ENCODE measurements at regions not wholly inside any gene's neighbourhood (a gene's known extent, or its start where the extent isn't known, plus 50 kb on each side); places are given as distances from the start of the nearest gene placed in this dataset.

DNA sequence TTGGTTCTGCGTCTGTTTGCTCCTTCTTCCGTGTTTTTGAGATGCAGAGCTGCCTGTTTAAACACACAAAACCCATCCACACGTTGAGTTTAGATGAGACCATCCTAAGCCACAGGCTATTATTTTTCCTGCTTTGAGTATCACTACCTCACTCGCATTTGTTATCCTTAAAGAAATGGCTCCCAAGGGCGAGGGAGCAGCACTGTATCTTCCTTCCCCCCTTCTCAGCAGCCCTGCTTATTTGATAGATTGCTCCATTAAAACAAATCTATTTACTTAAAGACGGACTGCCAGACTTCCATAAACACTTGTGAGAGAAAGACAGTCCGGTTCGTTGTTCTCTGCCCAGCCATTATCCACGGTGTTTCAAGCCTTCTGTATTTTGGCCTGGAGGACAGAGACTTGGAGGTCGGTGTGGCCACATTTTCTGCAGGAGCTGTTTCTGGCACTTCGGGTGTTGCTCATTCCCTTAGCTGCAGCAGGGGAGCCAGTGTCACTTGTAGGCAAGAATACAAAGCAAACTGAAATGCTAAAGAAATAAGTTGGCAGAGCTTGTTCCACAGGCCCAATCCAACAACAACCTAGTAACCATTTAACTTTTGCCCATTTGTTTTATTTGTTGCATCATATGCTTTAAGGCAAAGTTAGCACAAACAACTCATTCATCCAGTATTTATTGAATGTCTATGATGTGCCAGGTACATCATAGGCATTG is 275.4 kb downstream of the TTC6 start (continued):
- TF ChIP-seq ZKSCAN8 (CRISPR knock-in tag; IDR thresholded peaks at IDR 0.05; ENCODE audit: borderline replicate concordance): no peak
- no peak for TF ChIP-seq SOX6 (IDR thresholded peaks at IDR 0.05)
- TF ChIP-seq SOX6 (CRISPR knock-in tag; IDR thresholded peaks at IDR 0.05): no peak
- TF ChIP-seq ZNF33B (CRISPR knock-in tag; IDR thresholded peaks at IDR 0.05): 0 out of 2 replicates have a peak, but pooled peaks have one; percentile 39
- TF ChIP-seq ZNF543 (CRISPR knock-in tag; IDR thresholded peaks at IDR 0.05): no peak
- TF ChIP-seq HDAC1 (CRISPR knock-in tag; IDR thresholded peaks at IDR 0.05): no peak
- TF ChIP-seq ZFP37 (CRISPR knock-in tag; IDR thresholded peaks at IDR 0.05; ENCODE audit: borderline replicate concordance): no peak
- TF ChIP-seq, protein P1, sequence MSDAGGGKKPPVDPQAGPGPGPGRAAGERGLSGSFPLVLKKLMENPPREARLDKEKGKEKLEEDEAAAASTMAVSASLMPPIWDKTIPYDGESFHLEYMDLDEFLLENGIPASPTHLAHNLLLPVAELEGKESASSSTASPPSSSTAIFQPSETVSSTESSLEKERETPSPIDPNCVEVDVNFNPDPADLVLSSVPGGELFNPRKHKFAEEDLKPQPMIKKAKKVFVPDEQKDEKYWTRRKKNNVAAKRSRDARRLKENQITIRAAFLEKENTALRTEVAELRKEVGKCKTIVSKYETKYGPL (CRISPR knock-in tag; IDR thresholded peaks at IDR 0.05): no peak
- no peak for TF ChIP-seq FOSL1 (CRISPR knock-in tag; IDR thresholded peaks at IDR 0.05; ENCODE audit: borderline replicate concordance)
- peak; percentile 67; the same call in 1 of the 2 replicates for TF ChIP-seq CEBPB (IDR thresholded peaks at IDR 0.05; ENCODE audit: borderline replicate concordance, low read depth, low read length)
- TF ChIP-seq, protein P2, sequence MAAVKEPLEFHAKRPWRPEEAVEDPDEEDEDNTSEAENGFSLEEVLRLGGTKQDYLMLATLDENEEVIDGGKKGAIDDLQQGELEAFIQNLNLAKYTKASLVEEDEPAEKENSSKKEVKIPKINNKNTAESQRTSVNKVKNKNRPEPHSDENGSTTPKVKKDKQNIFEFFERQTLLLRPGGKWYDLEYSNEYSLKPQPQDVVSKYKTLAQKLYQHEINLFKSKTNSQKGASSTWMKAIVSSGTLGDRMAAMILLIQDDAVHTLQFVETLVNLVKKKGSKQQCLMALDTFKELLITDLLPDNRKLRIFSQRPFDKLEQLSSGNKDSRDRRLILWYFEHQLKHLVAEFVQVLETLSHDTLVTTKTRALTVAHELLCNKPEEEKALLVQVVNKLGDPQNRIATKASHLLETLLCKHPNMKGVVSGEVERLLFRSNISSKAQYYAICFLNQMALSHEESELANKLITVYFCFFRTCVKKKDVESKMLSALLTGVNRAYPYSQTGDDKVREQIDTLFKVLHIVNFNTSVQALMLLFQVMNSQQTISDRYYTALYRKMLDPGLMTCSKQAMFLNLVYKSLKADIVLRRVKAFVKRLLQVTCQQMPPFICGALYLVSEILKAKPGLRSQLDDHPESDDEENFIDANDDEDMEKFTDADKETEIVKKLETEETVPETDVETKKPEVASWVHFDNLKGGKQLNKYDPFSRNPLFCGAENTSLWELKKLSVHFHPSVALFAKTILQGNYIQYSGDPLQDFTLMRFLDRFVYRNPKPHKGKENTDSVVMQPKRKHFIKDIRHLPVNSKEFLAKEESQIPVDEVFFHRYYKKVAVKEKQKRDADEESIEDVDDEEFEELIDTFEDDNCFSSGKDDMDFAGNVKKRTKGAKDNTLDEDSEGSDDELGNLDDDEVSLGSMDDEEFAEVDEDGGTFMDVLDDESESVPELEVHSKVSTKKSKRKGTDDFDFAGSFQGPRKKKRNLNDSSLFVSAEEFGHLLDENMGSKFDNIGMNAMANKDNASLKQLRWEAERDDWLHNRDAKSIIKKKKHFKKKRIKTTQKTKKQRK (IDR thresholded peaks at IDR 0.05; ENCODE audit: low read length): no peak
- TF ChIP-seq, protein P3, sequence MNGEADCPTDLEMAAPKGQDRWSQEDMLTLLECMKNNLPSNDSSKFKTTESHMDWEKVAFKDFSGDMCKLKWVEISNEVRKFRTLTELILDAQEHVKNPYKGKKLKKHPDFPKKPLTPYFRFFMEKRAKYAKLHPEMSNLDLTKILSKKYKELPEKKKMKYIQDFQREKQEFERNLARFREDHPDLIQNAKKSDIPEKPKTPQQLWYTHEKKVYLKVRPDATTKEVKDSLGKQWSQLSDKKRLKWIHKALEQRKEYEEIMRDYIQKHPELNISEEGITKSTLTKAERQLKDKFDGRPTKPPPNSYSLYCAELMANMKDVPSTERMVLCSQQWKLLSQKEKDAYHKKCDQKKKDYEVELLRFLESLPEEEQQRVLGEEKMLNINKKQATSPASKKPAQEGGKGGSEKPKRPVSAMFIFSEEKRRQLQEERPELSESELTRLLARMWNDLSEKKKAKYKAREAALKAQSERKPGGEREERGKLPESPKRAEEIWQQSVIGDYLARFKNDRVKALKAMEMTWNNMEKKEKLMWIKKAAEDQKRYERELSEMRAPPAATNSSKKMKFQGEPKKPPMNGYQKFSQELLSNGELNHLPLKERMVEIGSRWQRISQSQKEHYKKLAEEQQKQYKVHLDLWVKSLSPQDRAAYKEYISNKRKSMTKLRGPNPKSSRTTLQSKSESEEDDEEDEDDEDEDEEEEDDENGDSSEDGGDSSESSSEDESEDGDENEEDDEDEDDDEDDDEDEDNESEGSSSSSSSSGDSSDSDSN (CRISPR knock-in tag; IDR thresholded peaks at IDR 0.05): no peak
- TF ChIP-seq, protein P4, sequence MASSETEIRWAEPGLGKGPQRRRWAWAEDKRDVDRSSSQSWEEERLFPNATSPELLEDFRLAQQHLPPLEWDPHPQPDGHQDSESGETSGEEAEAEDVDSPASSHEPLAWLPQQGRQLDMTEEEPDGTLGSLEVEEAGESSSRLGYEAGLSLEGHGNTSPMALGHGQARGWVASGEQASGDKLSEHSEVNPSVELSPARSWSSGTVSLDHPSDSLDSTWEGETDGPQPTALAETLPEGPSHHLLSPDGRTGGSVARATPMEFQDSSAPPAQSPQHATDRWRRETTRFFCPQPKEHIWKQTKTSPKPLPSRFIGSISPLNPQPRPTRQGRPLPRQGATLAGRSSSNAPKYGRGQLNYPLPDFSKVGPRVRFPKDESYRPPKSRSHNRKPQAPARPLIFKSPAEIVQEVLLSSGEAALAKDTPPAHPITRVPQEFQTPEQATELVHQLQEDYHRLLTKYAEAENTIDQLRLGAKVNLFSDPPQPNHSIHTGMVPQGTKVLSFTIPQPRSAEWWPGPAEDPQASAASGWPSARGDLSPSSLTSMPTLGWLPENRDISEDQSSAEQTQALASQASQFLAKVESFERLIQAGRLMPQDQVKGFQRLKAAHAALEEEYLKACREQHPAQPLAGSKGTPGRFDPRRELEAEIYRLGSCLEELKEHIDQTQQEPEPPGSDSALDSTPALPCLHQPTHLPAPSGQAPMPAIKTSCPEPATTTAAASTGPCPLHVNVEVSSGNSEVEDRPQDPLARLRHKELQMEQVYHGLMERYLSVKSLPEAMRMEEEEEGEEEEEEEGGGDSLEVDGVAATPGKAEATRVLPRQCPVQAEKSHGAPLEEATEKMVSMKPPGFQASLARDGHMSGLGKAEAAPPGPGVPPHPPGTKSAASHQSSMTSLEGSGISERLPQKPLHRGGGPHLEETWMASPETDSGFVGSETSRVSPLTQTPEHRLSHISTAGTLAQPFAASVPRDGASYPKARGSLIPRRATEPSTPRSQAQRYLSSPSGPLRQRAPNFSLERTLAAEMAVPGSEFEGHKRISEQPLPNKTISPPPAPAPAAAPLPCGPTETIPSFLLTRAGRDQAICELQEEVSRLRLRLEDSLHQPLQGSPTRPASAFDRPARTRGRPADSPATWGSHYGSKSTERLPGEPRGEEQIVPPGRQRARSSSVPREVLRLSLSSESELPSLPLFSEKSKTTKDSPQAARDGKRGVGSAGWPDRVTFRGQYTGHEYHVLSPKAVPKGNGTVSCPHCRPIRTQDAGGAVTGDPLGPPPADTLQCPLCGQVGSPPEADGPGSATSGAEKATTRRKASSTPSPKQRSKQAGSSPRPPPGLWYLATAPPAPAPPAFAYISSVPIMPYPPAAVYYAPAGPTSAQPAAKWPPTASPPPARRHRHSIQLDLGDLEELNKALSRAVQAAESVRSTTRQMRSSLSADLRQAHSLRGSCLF (CRISPR knock-in tag; IDR thresholded peaks at IDR 0.05; ENCODE audit: borderline replicate concordance): no peak
- TF ChIP-seq, protein P5, sequence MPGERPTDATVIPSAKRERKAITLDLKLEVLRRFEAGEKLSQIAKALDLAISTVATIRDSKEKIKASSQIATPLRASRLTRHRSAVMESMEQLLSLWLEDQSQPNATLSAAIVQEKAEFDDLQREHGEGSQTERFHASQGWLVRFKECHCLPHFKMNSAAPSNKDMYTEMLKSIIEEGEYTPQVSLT (CRISPR knock-in tag; IDR thresholded peaks at IDR 0.05; ENCODE audit: borderline replicate concordance, low read depth): no peak
- no peak for TF ChIP-seq ZNF274 (CRISPR knock-in tag; IDR thresholded peaks at IDR 0.05)
- no peak for TF ChIP-seq KLF11 (CRISPR knock-in tag; IDR thresholded peaks at IDR 0.05)
